Gastrocnemius medialis (tissue), 4 donors: ENCODE measurements at regions not wholly inside any gene's neighbourhood (a gene's known extent, or its start where the extent isn't known, plus 50 kb on each side); places are given as distances from the start of the nearest gene placed in this dataset.

Experiments used
- ATAC-seq, 2 donors: fragments of 150-250 bp; one replicate each; pipeline ENCODE4 v1.9.1; 2016
- DNase-seq, 2 donors: peaks; one replicate each; pipeline ENCODE4 v3.0.0-alpha.2; 2019
- H3K27ac ChIP-seq, 4 donors: fragments of 200-600 bp; sonication (generic); 1 replicate in 1 of 4; 2 replicates in 3 of 4; pipeline ENCODE4 v1.5.1; 2016 to 2018; ENCODE audit warnings: mild to moderate bottlenecking in 2 of 4, moderate library complexity in 1 of 4
- H3K27me3 ChIP-seq, 3 donors: fragments of 200-600 bp; sonication (generic) in 2 of 3; 1 replicate in 1 of 3; 2 replicates in 2 of 3; pipeline versions ENCODE4 v1.5.1 to v1.6.0; 2016 to 2019; ENCODE audit warnings: mild to moderate bottlenecking in 1 of 3, moderate library complexity in 1 of 3
- H3K36me3 ChIP-seq, 2 donors: fragments of 200-600 bp; sonication (generic) in 1 of 2; one replicate each; pipeline ENCODE4 v1.5.1; 2017 to 2018
- H3K4me1 ChIP-seq, 2 donors: fragments of 200-600 bp; sonication (generic) in 1 of 2; one replicate each; pipeline ENCODE4 v1.5.1; 2016 to 2017; ENCODE audit warnings: mild to moderate bottlenecking in 2 of 2
- H3K4me3 ChIP-seq, 4 donors: fragments of 200-600 bp; sonication (generic) in 3 of 4; 1 replicate in 1 of 4; 2 replicates in 3 of 4; pipeline ENCODE4 v1.5.1; 2016 to 2019; ENCODE audit warnings: mild to moderate bottlenecking in 2 of 4
- H3K9me3 ChIP-seq, 3 donors: fragments of 200-600 bp; sonication (generic) in 2 of 3; 1 replicate in 1 of 3; 2 replicates in 2 of 3; pipeline ENCODE4 v1.5.1; 2016 to 2019
- CTCF ChIP-seq, 5 experiments: fragments of 450-650 bp in 3 of 5; fragments of 200-600 bp in 2 of 5; sonication (generic) in 2 of 5; IDR thresholded peaks in 4 of 5; conservative IDR thresholded peaks in 1 of 5; 1 replicate in 4 of 5; 2 replicates in 1 of 5; pipeline ENCODE4 v1.5.1; 2016 to 2019; ENCODE audit warnings: antibody characterized with exemption in 5 of 5, mild to moderate bottlenecking in 3 of 5, moderate library complexity in 3 of 5
- POLR2A ChIP-seq, 2 donors: fragments of 450-650 bp; IDR thresholded peaks; one replicate each; pipeline ENCODE4 v1.6.1; 2017; ENCODE audit warnings: antibody characterized with exemption in 2 of 2, mild to moderate bottlenecking in 2 of 2, moderate library complexity in 2 of 2
- in situ Hi-C, 4 donors: fragments of 200-750 bp; cut with MboI; loops; one replicate each; pipeline versions ENCODE4 v1.15.0 to v1.8.0; 2017; ENCODE audit warnings: low sequenced_read_pairs in 4 of 4
- intact Hi-C: fragments of 100-400 bp; cut with DNase I; formaldehyde crosslinking; loops from one replicate; pipeline ENCODE4 v1.15.1; 2023; ENCODE audit warnings: low total_unique reads

DNA sequence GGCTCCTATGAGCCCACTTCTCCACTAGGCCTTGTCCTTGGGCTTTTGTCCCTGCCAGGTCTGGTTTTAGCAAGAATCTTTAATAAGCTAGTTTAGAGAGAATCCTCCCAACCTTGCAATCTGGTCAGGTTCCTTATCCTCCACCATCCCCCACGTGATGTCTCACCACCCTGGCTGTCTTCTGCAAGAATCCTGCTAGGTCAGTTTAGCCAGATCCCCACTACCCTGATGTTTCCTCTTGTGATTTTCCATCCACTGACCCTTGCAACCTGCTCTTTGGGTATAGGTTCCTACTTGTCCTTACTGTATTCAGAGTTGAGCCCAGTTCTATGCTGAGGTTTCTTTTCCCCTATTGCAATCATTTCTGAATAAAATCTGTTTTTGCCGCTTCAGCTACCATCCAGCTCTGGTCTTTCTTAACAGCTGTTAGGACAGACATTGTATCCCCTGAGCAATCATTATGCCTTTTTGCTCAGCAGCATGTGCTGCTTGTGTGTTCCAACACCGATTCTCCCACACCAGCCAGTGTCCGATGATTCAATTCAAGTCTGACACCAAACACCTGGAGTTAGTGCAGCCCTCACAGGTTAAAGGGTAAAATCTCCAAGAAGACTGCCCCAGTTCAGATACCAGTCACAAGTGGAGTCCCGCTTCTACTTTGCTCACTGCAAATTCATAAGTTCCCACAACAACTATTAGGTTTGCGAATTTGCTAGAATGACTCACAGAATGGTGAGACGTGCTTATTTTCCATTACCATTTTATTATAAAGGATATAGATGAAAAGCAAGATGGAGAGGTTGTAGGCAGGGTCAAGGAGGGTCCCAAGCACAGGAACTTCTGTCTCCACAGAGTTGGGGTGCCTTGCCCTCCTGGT lies 62.2 kb upstream of the ADCY1 start:
- no peak overlapping the region for H3K27ac ChIP-seq
- DNase-seq: no peak
- in situ Hi-C loops: no loop called here
- ATAC-seq: no peak
- H3K27me3 ChIP-seq: no peaks in the 10 kb centered on the region
- H3K4me3 ChIP-seq: no peak overlapping the region
- no peaks in the 10 kb centered on the region for H3K4me1 ChIP-seq
- no peaks in the 10 kb centered on the region for H3K36me3 ChIP-seq
- TF ChIP-seq CTCF (IDR thresholded peaks at IDR 0.05 in 4 of 5, conservative IDR thresholded peaks at IDR 0.05 in 1 of 5): no peak
- TF ChIP-seq POLR2A (IDR thresholded peaks at IDR 0.05): no peak
- intact Hi-C loops: no loop called here
- H3K9me3 ChIP-seq: no peaks in the 10 kb centered on the region

GRCh38 chr7:45514944-45515343 lies 59.2 kb upstream of the ADCY1 start:
- Histone ChIP-seq H3K4me3 (no peak overlapping the region), H3K36me3 (no peaks in the 10 kb centered on the region), H3K4me1 (no peaks in the 10 kb centered on the region), H3K27me3 (no peaks in the 10 kb centered on the region), H3K9me3 (peaks cover 0 to 3% (median 0%) of the 10 kb centered on the region in 3 donors), H3K27ac (no peak overlapping the region)
- TF ChIP-seq POLR2A (IDR thresholded peaks at IDR 0.05) (no peak), CTCF (IDR thresholded peaks at IDR 0.05 in 4 of 5, conservative IDR thresholded peaks at IDR 0.05 in 1 of 5) (no peak)
- intact Hi-C loops (no loop called here), in situ Hi-C loops (no loop called here)
- DNase-seq (no peak), ATAC-seq (no peak)

GRCh38 chr7:45515346-45515745 lies 58.8 kb upstream of the ADCY1 start:
- H3K9me3 ChIP-seq: peaks cover 0 to 3% (median 0%) of the 10 kb centered on the region in 3 donors
- intact Hi-C loops: no loop called here
- no peaks in the 10 kb centered on the region for H3K4me1 ChIP-seq
- no peak for TF ChIP-seq CTCF (IDR thresholded peaks at IDR 0.05 in 4 of 5, conservative IDR thresholded peaks at IDR 0.05 in 1 of 5)
- TF ChIP-seq POLR2A (IDR thresholded peaks at IDR 0.05): no peak
- H3K4me3 ChIP-seq: no peak overlapping the region
- H3K27me3 ChIP-seq: no peaks in the 10 kb centered on the region
- in situ Hi-C loops: no loop called here
- H3K27ac ChIP-seq: no peak overlapping the region
- ATAC-seq (no peak), DNase-seq (no peak)
- H3K36me3 ChIP-seq: no peaks in the 10 kb centered on the region
